GM18873 (cell line): ENCODE measurements at regions not wholly inside any gene's neighbourhood (a gene's known extent, or its start where the extent isn't known, plus 50 kb on each side); places are given as distances from the start of the nearest gene placed in this dataset.
A peak's percentile ranks its signal among the peaks of the same experiment; 100 is the strongest.
"Not testable (repeated sequence)": the region's sequence is repeated elsewhere in the genome, so short reads cannot be mapped to it uniquely, and the experiment has no call there.

Source experiments
- ATAC-seq: cut with Tn5 transposase; IDR thresholded peaks from one replicate; pipeline ENCODE4 v1.9.1; 2021; ENCODE audit warnings: mild to moderate bottlenecking, moderate library complexity, moderate number of reproducible peaks; ENCODE audit not compliant: unreplicated experiment, low FRiP score

GRCh38 chr9:63912451-63912850 is 1372.6 kb downstream of the FOXD4L5 start:
- not testable (repeated sequence) for ATAC-seq

- not testable (repeated sequence) for ATAC-seq
Measured at GRCh38 chr9:63909076-63909475, 1375.9 kb downstream of the FOXD4L5 start.

- not testable (repeated sequence) for ATAC-seq
Measured at GRCh38 chr9:63899637-63900190, 1385.3 kb downstream of the FOXD4L5 start.

GRCh38 chr9:63881386-63881785 is 1403.6 kb downstream of the FOXD4L5 start:
- ATAC-seq = not testable (repeated sequence)

GRCh38 chr9:63876380-63876779 is 1408.6 kb downstream of the FOXD4L5 start:
- not testable (repeated sequence) for ATAC-seq

- no peak for ATAC-seq
Measured at GRCh38 chr9:63859475-63860215, 1425.4 kb downstream of the FOXD4L5 start.

GRCh38 chr9:63859090-63859474 is 1425.9 kb downstream of the FOXD4L5 start:
- not testable (repeated sequence) for ATAC-seq

- ATAC-seq = not testable (repeated sequence)
Measured at GRCh38 chr9:63853140-63853751, 1431.8 kb downstream of the FOXD4L5 start.

GRCh38 chr9:63824804-63825203 is 1460.2 kb downstream of the FOXD4L5 start:
- not testable (repeated sequence) for ATAC-seq

- ATAC-seq = not testable (repeated sequence)
Measured at GRCh38 chr9:63823375-63824201, 1461.4 kb downstream of the FOXD4L5 start.

- not testable (repeated sequence) for ATAC-seq
Measured at GRCh38 chr9:63822615-63823374, 1462.2 kb downstream of the FOXD4L5 start.

GRCh38 chr9:63821293-63821692 is 1463.7 kb downstream of the FOXD4L5 start:
- ATAC-seq = not testable (repeated sequence)

- not testable (repeated sequence) for ATAC-seq
Measured at GRCh38 chr9:63820882-63821281, 1464.1 kb downstream of the FOXD4L5 start.

GRCh38 chr9:63820383-63820782 is 1464.6 kb downstream of the FOXD4L5 start:
- not testable (repeated sequence) for ATAC-seq

- peak; percentile 47 for ATAC-seq
Measured at GRCh38 chr9:63817622-63818518, 1467.1 kb downstream of the FOXD4L5 start.

- ATAC-seq = peak; percentile 74
Measured at GRCh38 chr9:63816751-63817621, 1468.0 kb downstream of the FOXD4L5 start.

- ATAC-seq = not testable (repeated sequence)
Measured at GRCh38 chr9:63814970-63815669, 1469.9 kb downstream of the FOXD4L5 start.
